Mucosa of descending colon (tissue), 3 donors: ENCODE measurements at regions not wholly inside any gene's neighbourhood (a gene's known extent, or its start where the extent isn't known, plus 50 kb on each side); places are given as distances from the start of the nearest gene placed in this dataset.
"Not testable (repeated sequence)": the region's sequence is repeated elsewhere in the genome, so short reads cannot be mapped to it uniquely, and the experiment has no call there.

Source experiments
- ATAC-seq: fragments of 200-7000 bp; cut with Tn5 transposase; one replicate; pipeline ENCODE4 v1.9.1; 2020; ENCODE audit warnings: mild to moderate bottlenecking, moderate library complexity
- DNase-seq, 3 donors: peaks; one replicate each; pipeline ENCODE4 v3.0.0-alpha.2; 2020
- H3K36me3 ChIP-seq: fragments of 200-600 bp; one replicate; pipeline ENCODE4 v1.8.0; 2021; ENCODE audit warnings: low read depth, mild to moderate bottlenecking
- H3K4me1 ChIP-seq: fragments of 200-600 bp; one replicate; pipeline ENCODE4 v1.8.0; 2021; ENCODE audit warnings: low read depth, mild to moderate bottlenecking
- H3K4me3 ChIP-seq: fragments of 200-600 bp; one replicate; pipeline ENCODE4 v1.8.0; 2021; ENCODE audit warnings: mild to moderate bottlenecking
- H3K9me3 ChIP-seq: fragments of 200-600 bp; one replicate; pipeline ENCODE4 v1.8.0; 2021; ENCODE audit warnings: mild to moderate bottlenecking
- intact Hi-C, 2 donors: fragments of 100-400 bp; cut with DNase I in 1 of 2; cut with micrococcal nuclease in 1 of 2; formaldehyde crosslinking; loops; one replicate each; pipeline versions ENCODE4 v1.11.0 to v1.11.1; 2022; cut with DNase I, micrococcal nuclease
- TF ChIP-seq, protein P1 (sequence below): fragments of 200-600 bp; IDR thresholded peaks from one replicate; pipeline ENCODE4 v1.8.0; 2022; ENCODE audit warnings: antibody characterized with exemption, mild to moderate bottlenecking
- donor health status: DM: no; HTN: no; CAD: no; lungs with moderate emphysema.
- donor health status: DM: no; HTN: no; CAD: no.
- donor health status: DM: no; HTN: yes; CAD: no.

DNA sequence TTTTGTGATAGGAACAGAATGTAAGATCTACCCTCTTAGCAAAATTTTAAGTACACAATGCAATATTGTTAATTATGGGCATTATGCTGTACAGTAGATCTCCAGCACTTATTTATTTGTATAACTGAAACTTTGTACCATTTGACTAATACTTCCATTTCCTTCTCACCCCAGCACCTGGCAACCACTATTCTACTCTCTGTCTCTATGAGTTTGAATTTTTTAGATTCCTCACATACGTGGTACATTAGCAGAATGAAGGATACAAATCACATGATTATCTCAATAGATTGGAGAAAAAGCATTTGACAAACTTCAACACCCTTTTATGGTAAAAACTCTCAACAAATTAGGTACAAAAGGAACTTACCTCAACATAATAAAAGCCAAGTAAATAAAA lies 90.3 kb upstream of the DLX6 start:
- intact Hi-C loops: no loop called here
- ATAC-seq (no peak), DNase-seq (no peak)
- no peak overlapping the region for H3K4me3 ChIP-seq
- TF ChIP-seq, protein P1, sequence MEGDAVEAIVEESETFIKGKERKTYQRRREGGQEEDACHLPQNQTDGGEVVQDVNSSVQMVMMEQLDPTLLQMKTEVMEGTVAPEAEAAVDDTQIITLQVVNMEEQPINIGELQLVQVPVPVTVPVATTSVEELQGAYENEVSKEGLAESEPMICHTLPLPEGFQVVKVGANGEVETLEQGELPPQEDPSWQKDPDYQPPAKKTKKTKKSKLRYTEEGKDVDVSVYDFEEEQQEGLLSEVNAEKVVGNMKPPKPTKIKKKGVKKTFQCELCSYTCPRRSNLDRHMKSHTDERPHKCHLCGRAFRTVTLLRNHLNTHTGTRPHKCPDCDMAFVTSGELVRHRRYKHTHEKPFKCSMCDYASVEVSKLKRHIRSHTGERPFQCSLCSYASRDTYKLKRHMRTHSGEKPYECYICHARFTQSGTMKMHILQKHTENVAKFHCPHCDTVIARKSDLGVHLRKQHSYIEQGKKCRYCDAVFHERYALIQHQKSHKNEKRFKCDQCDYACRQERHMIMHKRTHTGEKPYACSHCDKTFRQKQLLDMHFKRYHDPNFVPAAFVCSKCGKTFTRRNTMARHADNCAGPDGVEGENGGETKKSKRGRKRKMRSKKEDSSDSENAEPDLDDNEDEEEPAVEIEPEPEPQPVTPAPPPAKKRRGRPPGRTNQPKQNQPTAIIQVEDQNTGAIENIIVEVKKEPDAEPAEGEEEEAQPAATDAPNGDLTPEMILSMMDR: no peak
- H3K36me3 ChIP-seq: no peaks in the 10 kb centered on the region
- no peaks in the 10 kb centered on the region for H3K9me3 ChIP-seq
- no peaks in the 10 kb centered on the region for H3K4me1 ChIP-seq

DNA sequence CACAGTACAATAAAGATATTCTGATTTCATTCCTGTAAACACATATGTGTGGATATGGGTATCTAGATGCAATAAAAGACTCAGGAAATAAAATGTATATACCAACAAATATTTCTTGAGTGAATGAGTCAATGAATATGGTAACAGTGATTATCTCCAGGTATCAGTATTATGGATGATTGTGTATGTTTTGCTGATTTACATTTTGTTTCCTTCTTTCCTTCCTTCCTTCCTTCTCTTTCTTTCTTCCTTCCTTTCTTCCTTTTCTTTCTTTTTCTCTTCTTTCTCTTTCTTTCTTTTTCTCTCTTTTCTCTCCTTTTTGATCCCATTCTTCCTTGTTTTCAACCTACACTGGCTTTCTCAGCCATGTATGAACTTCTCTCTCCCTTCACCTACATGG lies 85.3 kb upstream of the DLX6 start:
- Histone ChIP-seq H3K4me3 (no peak overlapping the region), H3K36me3 (no peaks in the 10 kb centered on the region), H3K9me3 (no peaks in the 10 kb centered on the region), H3K4me1 (no peaks in the 10 kb centered on the region)
- ATAC-seq: no peak
- DNase-seq: no peak
- TF ChIP-seq, protein P1: no peak
- intact Hi-C loops: no loop called here

DNA sequence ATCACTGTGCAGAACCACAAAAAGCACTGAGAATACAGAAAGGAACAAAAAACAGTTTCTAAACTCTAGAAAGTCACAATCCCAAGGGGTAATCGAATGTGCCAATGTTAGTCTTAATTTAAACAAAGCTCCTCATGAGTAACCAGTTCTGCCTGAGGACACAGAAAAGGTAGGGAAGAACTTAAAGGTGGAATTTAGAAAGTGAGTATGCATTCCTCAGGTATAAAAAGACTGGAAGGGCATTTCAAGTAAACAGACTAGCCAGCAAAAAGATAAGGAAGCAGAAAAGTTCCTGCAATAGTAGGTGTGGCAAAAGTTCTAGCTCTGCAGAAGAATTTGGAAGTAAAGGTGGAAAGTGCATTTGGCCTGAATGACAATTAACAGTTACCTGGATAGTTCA lies 84.6 kb upstream of the DLX6 start:
- intact Hi-C loops: no loop called here
- ATAC-seq: no peak
- no peak for DNase-seq
- Histone ChIP-seq H3K4me3 (no peak overlapping the region), H3K4me1 (no peaks in the 10 kb centered on the region), H3K9me3 (no peaks in the 10 kb centered on the region), H3K36me3 (no peaks in the 10 kb centered on the region)
- TF ChIP-seq, protein P1: no peak

DNA sequence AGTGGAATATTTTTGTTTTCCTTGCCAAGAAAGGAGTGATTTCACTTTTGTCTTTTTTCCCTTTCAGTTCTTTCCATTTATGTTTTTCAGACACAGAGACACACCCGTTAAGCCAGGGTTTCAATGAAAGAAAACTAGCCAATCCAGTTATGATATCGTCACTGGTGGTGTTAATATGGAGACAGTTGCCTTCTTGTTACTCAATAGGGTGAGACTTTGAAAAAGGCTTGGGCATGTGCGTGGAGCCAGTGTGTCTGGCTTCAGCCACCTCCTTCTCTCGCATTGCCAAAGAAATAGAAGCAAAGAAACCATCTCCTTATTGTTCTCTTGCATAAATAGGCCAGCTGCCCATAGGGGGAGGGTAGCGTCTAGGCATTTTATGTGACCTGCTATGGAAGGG lies 84.1 kb upstream of the DLX6 start:
- TF ChIP-seq, protein P1: no peak
- DNase-seq (no peak), ATAC-seq (no peak)
- H3K4me3 ChIP-seq: no peak overlapping the region
- H3K4me1 ChIP-seq: no peaks in the 10 kb centered on the region
- no peaks in the 10 kb centered on the region for H3K36me3 ChIP-seq
- intact Hi-C loops: no loop called here
- H3K9me3 ChIP-seq: no peaks in the 10 kb centered on the region

DNA sequence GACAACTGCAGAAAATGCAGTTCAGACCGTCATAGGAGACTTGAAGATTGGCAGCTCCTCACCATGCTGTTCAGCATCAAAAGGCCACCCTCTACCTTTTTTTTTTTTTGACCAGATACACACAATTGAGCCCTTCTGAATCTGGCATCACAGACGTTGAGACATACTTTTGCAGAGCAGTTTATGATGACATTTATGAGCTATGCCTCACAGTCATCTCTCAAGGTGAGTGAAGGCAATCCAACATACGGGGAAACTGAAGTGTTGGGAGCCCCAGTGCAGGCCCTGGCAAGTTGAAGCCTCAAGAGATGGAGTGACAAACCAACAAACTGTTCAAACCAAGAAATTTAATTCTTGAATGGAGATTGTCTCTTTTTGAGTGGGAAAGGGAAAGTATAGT lies 83.6 kb upstream of the DLX6 start:
- H3K9me3 ChIP-seq: no peaks in the 10 kb centered on the region
- DNase-seq (no peak), ATAC-seq (no peak)
- H3K36me3 ChIP-seq: no peaks in the 10 kb centered on the region
- H3K4me3 ChIP-seq: no peak overlapping the region
- no peaks in the 10 kb centered on the region for H3K4me1 ChIP-seq
- intact Hi-C loops: no loop called here
- TF ChIP-seq, protein P1: no peak

DNA sequence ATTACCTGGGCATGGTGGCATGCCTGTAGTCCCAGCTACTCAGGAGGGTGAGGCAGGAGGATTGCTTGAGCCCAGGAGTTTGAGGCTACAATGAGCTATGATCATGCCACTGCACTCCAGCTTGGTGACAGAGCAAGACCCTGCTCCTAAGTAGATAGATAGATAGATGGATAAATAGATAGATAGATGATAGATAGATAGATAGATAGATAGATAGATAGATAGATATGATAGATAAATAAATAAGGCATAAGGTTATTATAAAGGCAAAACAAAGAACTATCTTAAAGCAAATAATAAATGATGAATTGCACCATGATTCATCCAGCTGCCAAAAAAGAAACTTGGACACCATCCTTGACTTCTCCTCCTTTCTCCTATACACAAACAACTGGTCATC lies 82.0 kb upstream of the DLX6 start:
- intact Hi-C loops, H3K4me3 ChIP-seq, ATAC-seq, H3K9me3 ChIP-seq, H3K36me3 ChIP-seq, DNase-seq, H3K4me1 ChIP-seq: not testable (repeated sequence)
